GM21447 (cell line): ENCODE measurements at regions not wholly inside any gene's neighbourhood (a gene's known extent, or its start where the extent isn't known, plus 50 kb on each side); places are given as distances from the start of the nearest gene placed in this dataset.

ENCODE experiments used
- ATAC-seq: cut with Tn5 transposase; IDR thresholded peaks from one replicate; pipeline ENCODE4 v1.9.1; 2021; ENCODE audit not compliant: unreplicated experiment

GRCh38 chr12:25058012-25058411, 109.1 kb upstream of the BCAT1 start:
- no peak for ATAC-seq

GRCh38 chr12:25056486-25057130, 107.7 kb upstream of the BCAT1 start:
- no peak for ATAC-seq

- ATAC-seq, result no peak
These were observed 107.1 kb upstream of the BCAT1 start for GRCh38 chr12:25056011-25056410.

- no peak for ATAC-seq
These were observed 105.9 kb upstream of the BCAT1 start for GRCh38 chr12:25054783-25055144.

GRCh38 chr12:25054076-25054782, 105.3 kb upstream of the BCAT1 start:
- ATAC-seq, result no peak

- no peak for ATAC-seq
These were observed 104.0 kb upstream of the BCAT1 start for GRCh38 chr12:25052914-25053211.

DNA sequence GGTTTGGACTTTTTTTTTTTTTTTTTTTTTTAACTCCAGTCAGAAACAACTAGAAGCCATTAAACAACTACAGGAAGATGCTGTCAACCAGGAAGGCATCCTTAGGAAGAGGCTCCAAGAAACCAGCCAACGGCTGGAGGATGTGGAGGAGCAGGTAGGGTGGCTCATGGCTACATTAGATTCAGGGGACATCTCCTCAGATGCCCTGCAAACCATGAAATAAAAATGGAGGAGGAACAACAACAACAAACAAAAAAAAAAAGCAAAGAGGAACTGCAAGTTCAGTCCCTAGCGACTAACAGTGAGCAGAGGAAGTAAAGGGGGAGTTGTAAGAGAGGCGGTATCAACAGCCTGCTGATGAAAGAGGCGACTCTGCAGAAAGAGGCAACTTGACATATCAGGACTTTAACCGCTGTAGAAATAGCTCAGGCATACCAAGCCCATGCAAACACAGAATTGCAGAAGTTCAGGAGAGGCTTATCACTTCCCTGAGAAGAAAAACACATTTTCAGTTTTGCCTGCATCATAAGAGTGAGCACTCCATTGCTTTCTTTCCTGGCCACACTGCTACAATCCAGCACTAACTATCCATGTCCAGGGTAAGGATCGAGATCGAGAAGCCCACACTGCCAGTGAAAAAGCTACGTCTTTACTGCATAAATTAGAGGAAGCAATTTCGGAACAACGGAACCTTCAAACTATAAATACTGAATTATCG, 103.5 kb upstream of the BCAT1 start:
- ATAC-seq, result peak; percentile 61

GRCh38 chr12:25051656-25052195, 102.8 kb upstream of the BCAT1 start:
- peak; percentile 57 for ATAC-seq

- ATAC-seq, result no peak
These were observed 102.3 kb upstream of the BCAT1 start for GRCh38 chr12:25051171-25051570.

GRCh38 chr12:25045869-25046268, 97.0 kb upstream of the BCAT1 start:
- no peak for ATAC-seq

DNA sequence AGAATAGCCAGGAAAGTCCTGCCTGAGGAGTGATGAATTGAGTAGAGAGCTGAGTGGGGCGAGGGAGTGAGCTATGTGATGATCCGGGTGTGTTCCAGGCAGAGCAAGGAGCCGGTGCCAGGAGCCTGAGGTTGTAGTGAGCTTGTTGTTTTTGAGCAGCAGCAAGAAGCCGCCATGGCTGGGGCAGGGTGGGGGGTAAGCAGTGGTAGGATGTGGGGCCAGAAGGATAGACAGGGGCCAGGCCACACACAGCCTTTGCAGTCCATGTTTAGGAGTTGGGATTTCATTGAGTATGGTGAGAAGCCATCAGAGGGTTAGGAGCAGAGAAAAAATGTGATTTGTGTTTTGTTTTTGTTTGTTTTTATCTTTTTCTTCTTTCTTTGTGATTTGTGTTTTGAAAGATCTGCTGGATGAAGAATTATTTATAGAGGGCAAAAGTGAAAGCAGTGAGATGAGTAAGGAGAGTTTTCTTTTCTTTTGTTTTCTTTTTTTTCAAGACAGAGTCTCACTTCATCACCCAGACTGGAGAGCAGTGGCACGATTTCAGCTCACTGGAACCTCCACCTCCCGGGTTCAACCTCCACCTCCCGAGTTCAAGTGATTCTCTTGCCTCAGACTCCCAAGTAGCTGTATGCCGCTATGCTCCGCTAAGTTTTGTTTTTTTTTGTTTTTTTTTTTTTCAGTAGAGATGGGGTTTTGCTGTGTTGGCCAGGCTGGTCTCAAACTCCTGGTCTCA, 92.3 kb upstream of the BCAT1 start:
- peak; percentile 83 for ATAC-seq

GRCh38 chr12:25040593-25040992, 91.7 kb upstream of the BCAT1 start:
- ATAC-seq, result no peak

DNA sequence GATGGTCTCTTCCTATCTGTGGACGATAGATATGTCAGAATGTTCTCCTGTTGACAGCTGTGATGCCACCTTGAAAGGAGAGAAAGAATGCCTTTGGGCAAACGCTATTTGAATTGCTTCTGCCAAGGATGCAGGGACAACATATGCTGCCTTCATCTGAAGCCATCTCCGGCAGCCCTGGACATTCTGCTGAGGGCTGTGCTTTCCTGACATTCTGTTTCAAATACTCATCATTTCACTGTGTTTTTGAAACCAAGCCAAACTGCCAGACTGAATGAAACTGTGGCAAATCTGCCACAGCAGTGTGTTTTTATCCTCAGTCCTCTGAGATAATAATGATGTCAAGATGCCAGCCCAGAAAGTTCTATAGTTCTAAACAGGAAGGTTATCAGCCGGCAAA, 85.8 kb upstream of the BCAT1 start:
- ATAC-seq, result no peak

DNA sequence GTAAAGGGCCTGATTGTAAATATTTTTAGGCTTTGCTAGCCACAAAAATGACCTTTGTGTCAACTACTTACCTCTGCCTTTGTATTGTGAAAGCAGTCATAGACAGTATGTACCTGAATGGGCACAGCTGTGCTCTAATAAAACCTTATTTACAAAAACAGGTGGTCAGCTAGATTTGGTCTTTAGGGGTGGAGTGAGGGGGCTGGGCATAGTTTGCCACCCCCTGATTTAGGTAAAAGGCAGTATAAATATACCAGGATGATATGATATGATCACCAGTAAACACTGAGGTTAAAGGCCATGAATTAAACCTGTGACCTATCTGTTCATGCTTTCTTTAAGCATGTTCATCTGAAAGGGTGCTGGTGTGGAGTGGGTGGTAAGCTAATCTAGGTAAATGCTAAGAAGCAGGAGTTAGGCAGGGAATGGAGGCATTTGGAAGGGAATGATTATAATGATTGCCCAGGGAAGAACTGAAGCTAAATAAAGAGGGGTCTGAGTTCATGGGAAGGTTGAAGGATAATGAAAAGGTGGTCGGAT, 77.1 kb upstream of the BCAT1 start:
- no peak for ATAC-seq

DNA sequence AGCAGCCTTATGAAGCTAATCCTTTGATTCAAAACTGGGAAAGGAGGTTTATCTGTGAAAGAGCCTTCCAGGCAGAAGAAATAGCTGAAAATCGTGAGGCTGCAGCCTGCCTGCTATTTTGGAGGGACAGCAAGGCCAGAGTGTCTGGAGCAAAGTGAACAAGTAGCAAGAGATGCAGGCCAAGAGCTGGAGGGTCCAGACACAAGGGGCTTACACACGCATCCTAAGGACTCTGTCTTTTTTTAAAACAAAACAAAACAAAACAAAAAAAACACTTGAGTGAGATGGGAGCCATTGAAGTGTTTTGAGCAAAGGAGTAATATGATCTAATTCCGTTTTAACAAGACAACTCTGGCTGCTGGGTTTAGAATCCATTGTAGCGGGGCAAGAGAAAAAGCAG, 76.4 kb upstream of the BCAT1 start:
- no peak for ATAC-seq

GRCh38 chr12:25023808-25024207, 74.9 kb upstream of the BCAT1 start:
- ATAC-seq, result no peak

GRCh38 chr12:25020621-25021243, 71.8 kb upstream of the BCAT1 start:
- peak; percentile 78 for ATAC-seq

- ATAC-seq, result no peak
These were observed 69.2 kb upstream of the BCAT1 start for GRCh38 chr12:25018146-25018545.

DNA sequence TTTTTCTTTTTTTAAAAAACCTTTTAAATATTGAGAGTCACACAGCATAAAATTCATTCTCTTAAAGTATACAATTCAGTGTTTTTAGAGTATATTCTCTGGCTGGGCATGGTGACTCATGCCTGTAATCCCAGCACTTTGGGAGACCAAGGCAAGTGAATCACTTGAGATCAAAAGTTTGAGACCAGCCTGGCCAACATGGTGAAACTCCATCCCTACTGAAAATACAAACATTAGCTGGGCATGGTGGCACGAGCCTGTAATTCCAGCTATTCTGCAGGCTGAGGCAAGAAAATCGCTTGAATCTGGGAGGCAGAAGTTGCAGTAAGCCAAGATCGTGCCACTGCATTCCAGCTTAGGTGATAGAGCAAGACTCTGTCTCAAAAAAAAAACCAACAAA, 68.4 kb upstream of the BCAT1 start:
- ATAC-seq, result no peak

GRCh38 chr12:25014961-25015360, 66.1 kb upstream of the BCAT1 start:
- no peak for ATAC-seq

DNA sequence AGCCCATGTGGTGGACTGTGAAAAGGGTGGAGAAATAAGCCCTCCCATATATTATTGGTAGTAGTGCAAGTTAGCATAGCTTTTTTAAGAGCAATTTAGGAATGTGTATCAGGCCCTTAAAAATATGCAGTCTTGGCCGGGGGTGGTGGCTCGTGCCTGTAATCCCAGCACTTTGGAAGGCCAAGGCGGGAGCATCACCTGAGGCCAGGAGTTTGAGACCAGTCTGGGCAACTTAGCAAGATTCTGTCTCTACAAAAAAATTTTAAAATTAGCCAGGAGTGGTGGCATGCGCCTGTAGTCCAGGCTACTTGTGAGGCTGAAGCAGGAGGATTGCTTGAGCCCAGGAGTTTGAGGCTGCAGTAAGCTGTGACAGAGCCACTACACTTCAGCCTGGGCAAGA, 64.2 kb upstream of the BCAT1 start:
- ATAC-seq, result no peak
